GM12878 (cell line): ENCODE measurements at regions not wholly inside any gene's neighbourhood (a gene's known extent, or its start where the extent isn't known, plus 50 kb on each side); places are given as distances from the start of the nearest gene placed in this dataset.
"Not testable (repeated sequence)": the region's sequence is repeated elsewhere in the genome, so short reads cannot be mapped to it uniquely, and the experiment has no call there.

ENCODE experiments used
- ATAC-seq: fragments of 200-7000 bp; cut with Tn5 transposase; 3 replicates; pipeline ENCODE4 v1.9.1; 2020; ENCODE audit warnings: mild to moderate bottlenecking, moderate library complexity
- BruUV-seq: library from RNA; stranded (reverse); fragments of 400-500 nt; replicated peaks from 2 replicates; lab custom pipeline; 2021; lab: Mats Ljungman, UMichigan
- CTCF ChIA-PET: fragments of 300-600 bp; sonication (Branson Sonifier 250); formaldehyde crosslinking; extraction: SDS; loops from one replicate; lab custom pipeline; 2021; ENCODE audit warnings: inconsistent platforms; lab: Yijun Ruan, JAX
- POLR2A ChIA-PET: fragments of 350-600 bp; formaldehyde crosslinking; extraction: SDS; loops from one replicate; lab custom pipeline; 2021; ENCODE audit warnings: inconsistent platforms; lab: Charles Lee
- RAD21 ChIA-PET: fragments of 300-600 bp; sonication (Branson Sonifier 250); formaldehyde crosslinking; loops from one replicate; lab custom pipeline; 2023; ENCODE audit warnings: antibody characterized with exemption; ENCODE audit not compliant: unreplicated experiment; lab: Charles Lee
- SMC1A ChIA-PET: fragments of 300-600 bp; sonication (Branson Sonifier 250); formaldehyde crosslinking; loops from one replicate; lab custom pipeline; 2023; ENCODE audit not compliant: unreplicated experiment, uncharacterized antibody; lab: Charles Lee
- DNase-seq: peaks from one replicate; pipeline ENCODE4 v3.0.0-alpha.2; 2011; ENCODE audit warnings: low read depth, low spot score
- FAIRE-seq: peaks from 3 replicates; lab custom pipeline; 2011; peaks lifted over from hg19 to GRCh38; lab: Jason Lieb, UNC
- H2AFZ ChIP-seq: 2 replicates; pipeline ENCODE4 v1.6.0; 2011; ENCODE audit warnings: low read depth, low read length, control low read depth; ENCODE audit not compliant: control insufficient read depth
- H3K27ac ChIP-seq: 2 replicates; pipeline ENCODE4 v1.5.1; 2011; ENCODE audit warnings: control low read depth; ENCODE audit not compliant: control insufficient read depth, insufficient read depth
- H3K27me3 ChIP-seq, 2 experiments: replicated peaks in 1 of 2; 2 replicates each; pipeline versions ENCODE4 v1.6.0 to v1.6.1; 2011; ENCODE audit warnings: low read length in 1 of 2; ENCODE audit not compliant: control insufficient read depth in 2 of 2, insufficient read depth in 2 of 2
- H3K36me3 ChIP-seq, 2 experiments: 2 replicates each; pipeline ENCODE4 v1.5.1; 2011; ENCODE audit warnings: low read length in 1 of 2; ENCODE audit not compliant: control insufficient read depth in 2 of 2, insufficient read depth in 2 of 2
- H3K4me1 ChIP-seq: 2 replicates; pipeline ENCODE4 v1.6.1; 2011; ENCODE audit warnings: mild to moderate bottlenecking, low read length, moderate library complexity, mixed read lengths; ENCODE audit not compliant: control insufficient read depth, insufficient read depth
- H3K4me2 ChIP-seq: 2 replicates; pipeline ENCODE4 v1.6.0; 2011; ENCODE audit warnings: control low read depth; ENCODE audit not compliant: control insufficient read depth, insufficient read depth
- H3K4me3 ChIP-seq: fragments of 200-600 bp; sonication (generic); 2 replicates; pipeline ENCODE4 v1.5.1; 2016
- H3K79me2 ChIP-seq: 2 replicates; pipeline ENCODE4 v1.6.0; 2011; ENCODE audit warnings: low read length; ENCODE audit not compliant: control insufficient read depth, insufficient read depth
- H3K9ac ChIP-seq: 2 replicates; pipeline ENCODE4 v1.8.0; 2011; ENCODE audit warnings: low read length, control low read depth, mixed read lengths; ENCODE audit not compliant: control insufficient read depth, insufficient read depth
- H3K9me3 ChIP-seq: replicated peaks from 3 replicates; pipeline ENCODE4 v1.5.1; 2011; ENCODE audit warnings: mild to moderate bottlenecking, low read length; ENCODE audit not compliant: control insufficient read depth, insufficient read depth
- H4K20me1 ChIP-seq: 2 replicates; pipeline ENCODE4 v1.6.0; 2011; ENCODE audit not compliant: control insufficient read depth, insufficient read depth
- WGBS: methylation state at CpG from one replicate; pipeline ENCODE4 v1.1.6; 2016; ENCODE audit warnings: low lambda C conversion rate; ENCODE audit not compliant: insufficient replicate concordance, insufficient coverage; ENCODE audit errors: missing lambda C conversion rate; 5-methylcytosine and 5-hydroxymethylcytosine counted together
- in situ Hi-C: fragments of 300-500 bp; cut with MboI; formaldehyde crosslinking; loops from 9 replicates; pipeline ENCODE4 v1.14.3; 2018; ENCODE audit warnings: mixed read lengths
- intact Hi-C: fragments of 100-400 bp; cut with micrococcal nuclease; formaldehyde crosslinking; loops from one replicate; pipeline ENCODE4 v1.14.2; 2022; ENCODE audit not compliant: unreplicated experiment

GRCh38 chr9:64479095-64479494 lies 805.9 kb downstream of the FOXD4L5 start:
- H3K9ac ChIP-seq, CTCF ChIA-PET, POLR2A ChIA-PET, DNase-seq, RAD21 ChIA-PET, H4K20me1 ChIP-seq, H2AFZ ChIP-seq, ATAC-seq, H3K27ac ChIP-seq, H3K4me3 ChIP-seq, BruUV-seq, H3K4me1 ChIP-seq, H3K27me3 ChIP-seq, H3K9me3 ChIP-seq, H3K79me2 ChIP-seq, H3K36me3 ChIP-seq, FAIRE-seq, SMC1A ChIA-PET, H3K4me2 ChIP-seq, intact Hi-C loops, in situ Hi-C loops: not testable (repeated sequence)
- WGBS = 22% methylated on average over 3 of the region's 3 CpGs

GRCh38 chr9:64468943-64469342 lies 816.1 kb downstream of the FOXD4L5 start:
- BruUV-seq, H2AFZ ChIP-seq, DNase-seq, H3K36me3 ChIP-seq, ATAC-seq, POLR2A ChIA-PET, FAIRE-seq, H3K4me3 ChIP-seq, H3K4me1 ChIP-seq, H3K4me2 ChIP-seq, H4K20me1 ChIP-seq, H3K9me3 ChIP-seq, H3K27ac ChIP-seq, H3K79me2 ChIP-seq, RAD21 ChIA-PET, H3K9ac ChIP-seq, H3K27me3 ChIP-seq, in situ Hi-C loops, SMC1A ChIA-PET, CTCF ChIA-PET, intact Hi-C loops: not testable (repeated sequence)
- 63% methylated on average over 1 of the region's 8 CpGs for WGBS
